ENCODE measurements at regions not wholly inside any gene's neighbourhood (a gene's known extent, or its start where the extent isn't known, plus 50 kb on each side); places are given as distances from the start of the nearest gene placed in this dataset.

DNA sequence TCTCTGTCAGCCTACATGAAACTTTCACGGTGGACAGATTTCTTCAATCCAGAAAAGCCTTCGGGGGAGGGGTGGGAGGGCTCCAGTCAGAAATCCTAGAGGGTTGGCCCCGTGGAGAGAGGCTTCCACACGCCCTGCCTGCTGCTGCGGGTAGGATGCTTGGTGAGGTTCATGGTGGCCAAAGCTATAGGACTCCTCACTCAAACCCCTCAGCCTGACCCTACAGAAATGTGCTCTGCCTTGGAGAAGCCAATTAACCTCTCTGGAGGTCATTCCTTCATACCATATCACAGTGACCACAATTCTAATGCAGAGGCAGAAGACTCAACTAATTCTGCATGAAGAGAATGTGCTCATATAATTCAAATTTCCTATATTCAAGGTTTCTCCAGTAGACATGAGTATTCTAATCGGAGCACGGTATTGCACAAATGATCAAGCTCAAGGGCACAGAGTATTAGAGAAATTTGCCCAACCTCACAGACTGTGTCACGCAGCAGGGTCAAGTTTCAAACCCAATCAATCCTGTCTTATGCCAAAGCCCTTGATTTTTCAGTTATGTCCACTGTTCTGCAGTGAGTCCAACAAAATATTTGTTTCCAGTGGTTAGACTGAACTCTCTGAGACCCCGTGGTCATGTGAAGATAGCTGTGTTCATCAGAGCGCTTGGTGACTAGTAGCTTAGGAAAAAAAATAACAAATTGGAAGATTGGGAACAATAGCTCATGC lies 104.8 kb downstream of the TOMM20 start:
- no peaks in the 10 kb centered on the region for H3K27me3 ChIP-seq (ENCODE audit: control insufficient read depth in 1 of 2, insufficient read depth in 2 of 2, low read length in 2 of 2)
- ChIA-PET CTCF (interaction anchor here (0.6 to 1.4 kb wide), 2 partner anchors 45 to 144 kb away, joined by 3 to 4 read pairs; no protein-coding TSS in a partner anchor), POLR2A (interaction anchor here (2.7 kb wide), 1 partner anchor 12 kb away, joined by 9 read pairs; no protein-coding TSS in a partner anchor)
- ATAC-seq (ENCODE audit: poor library complexity) (no peak), DNase-seq (no peak)
- no peak for TF ChIP-seq CTCF (IDR thresholded peaks at IDR 0.05)
- no peak overlapping the region for H3K27ac ChIP-seq (ENCODE audit: low read depth in 1 of 2, low read length in 2 of 2)
- Mint-ChIP-seq H3K27me3 (no peaks in the 10 kb centered on the region), H3K9me3 (peaks cover 5% of the 10 kb centered on the region), H3K4me3 (no peak overlapping the region), H3K4me1 (ENCODE audit: low read depth) (peaks cover 2% of the 10 kb centered on the region), H3K36me3 (ENCODE audit: low read depth) (no peaks in the 10 kb centered on the region), H3K27ac (no peak overlapping the region)
- H3K4me1 ChIP-seq (ENCODE audit: insufficient read depth, low read length) = no peaks in the 10 kb centered on the region
- no peak overlapping the region for H3K4me3 ChIP-seq (ENCODE audit: low read length)
- no peaks in the 10 kb centered on the region for H3K36me3 ChIP-seq (ENCODE audit: insufficient read depth, low read length)
- intact Hi-C loops (cut with DNase I, micrococcal nuclease) = no loop called here
- peaks cover 0 to 6% of the 10 kb centered on the region in 2 experiments for H3K9me3 ChIP-seq (ENCODE audit: control insufficient read depth in 1 of 2, insufficient read depth in 1 of 2, low read length in 2 of 2)

DNA sequence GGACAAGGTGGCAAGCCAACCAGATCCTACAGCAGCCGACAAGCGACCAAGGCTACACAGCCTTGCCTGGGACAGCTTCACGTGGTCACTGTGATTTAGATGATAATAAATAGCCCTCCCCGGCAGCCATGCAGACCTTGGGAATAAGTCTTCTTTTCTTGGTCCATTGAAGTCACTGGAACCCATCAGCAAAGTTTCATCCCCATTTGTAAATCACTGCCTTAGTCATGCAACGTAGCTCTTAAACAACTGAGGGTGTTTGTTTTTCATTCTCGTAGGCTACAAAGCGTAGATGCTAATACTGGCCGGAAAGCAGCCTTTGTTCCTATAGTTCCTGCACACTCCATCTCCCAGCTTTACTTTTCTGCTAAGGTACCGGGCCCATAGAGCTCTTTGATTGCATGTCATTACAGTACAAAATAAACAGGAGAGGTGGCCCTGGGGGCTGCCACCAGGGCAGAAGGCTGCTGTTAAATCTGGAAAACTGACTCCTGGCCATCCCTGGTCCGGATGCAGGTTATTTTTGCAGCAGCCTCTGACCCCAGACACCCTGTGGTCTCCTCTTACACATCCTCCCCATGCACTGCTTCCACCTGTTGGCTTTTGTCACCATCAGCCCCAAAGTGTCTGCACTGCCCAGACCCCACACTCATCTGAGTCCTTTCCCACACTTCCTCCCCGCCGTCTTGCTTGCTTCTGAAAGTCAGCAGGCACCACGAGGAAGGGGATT lies 105.5 kb downstream of the TOMM20 start:
- H3K27me3 ChIP-seq (ENCODE audit: control insufficient read depth in 1 of 2, insufficient read depth in 2 of 2, low read length in 2 of 2) = no peaks in the 10 kb centered on the region
- peaks cover 0 to 8% of the 10 kb centered on the region in 2 experiments for H3K9me3 ChIP-seq (ENCODE audit: control insufficient read depth in 1 of 2, insufficient read depth in 1 of 2, low read length in 2 of 2)
- no peak overlapping the region for H3K4me3 ChIP-seq (ENCODE audit: low read length)
- H3K36me3 ChIP-seq (ENCODE audit: insufficient read depth, low read length) = no peaks in the 10 kb centered on the region
- DNase-seq = no peak
- ChIA-PET CTCF (no interaction called here), POLR2A (interaction anchor here (2.7 kb wide), 1 partner anchor 11 kb away, joined by 9 read pairs; no protein-coding TSS in a partner anchor)
- Mint-ChIP-seq H3K4me3 (no peak overlapping the region), H3K9me3 (peaks cover 8% of the 10 kb centered on the region), H3K36me3 (ENCODE audit: low read depth) (no peaks in the 10 kb centered on the region), H3K27ac (no peak overlapping the region), H3K4me1 (ENCODE audit: low read depth) (peaks cover 6% of the 10 kb centered on the region), H3K27me3 (no peaks in the 10 kb centered on the region)
- intact Hi-C loops (cut with DNase I, micrococcal nuclease) = no loop called here
- TF ChIP-seq CTCF (IDR thresholded peaks at IDR 0.05) = no peak
- H3K4me1 ChIP-seq (ENCODE audit: insufficient read depth, low read length) = no peaks in the 10 kb centered on the region
- H3K27ac ChIP-seq (ENCODE audit: low read depth in 1 of 2, low read length in 2 of 2) = no peak overlapping the region
- no peak for ATAC-seq (ENCODE audit: poor library complexity)

GRCh38 chr1:235022341-235022980 lies 106.2 kb downstream of the TOMM20 start:
- Histone ChIP-seq H3K4me3 (ENCODE audit: low read length) (no peak overlapping the region), H3K36me3 (ENCODE audit: insufficient read depth, low read length) (no peaks in the 10 kb centered on the region), H3K27ac (ENCODE audit: low read depth in 1 of 2, low read length in 2 of 2) (no peak overlapping the region), H3K9me3 (ENCODE audit: control insufficient read depth in 1 of 2, insufficient read depth in 1 of 2, low read length in 2 of 2) (peaks cover 0 to 5% of the 10 kb centered on the region in 2 experiments), H3K27me3 (ENCODE audit: control insufficient read depth in 1 of 2, insufficient read depth in 2 of 2, low read length in 2 of 2) (no peaks in the 10 kb centered on the region), H3K4me1 (ENCODE audit: insufficient read depth, low read length) (no peaks in the 10 kb centered on the region)
- H3K4me3 Mint-ChIP-seq = no peak overlapping the region
- intact Hi-C loops (cut with DNase I, micrococcal nuclease) = no loop called here
- ATAC-seq (ENCODE audit: poor library complexity) (no peak), DNase-seq (no peak)
- H3K27ac Mint-ChIP-seq = no peak overlapping the region
- H3K4me1 Mint-ChIP-seq (ENCODE audit: low read depth) = peaks cover 6% of the 10 kb centered on the region
- no peaks in the 10 kb centered on the region for H3K27me3 Mint-ChIP-seq
- CTCF ChIA-PET = no interaction called here
- POLR2A ChIA-PET = interaction anchor here (2.7 kb wide), 1 partner anchor 11 kb away, joined by 9 read pairs; no protein-coding TSS in a partner anchor
- H3K9me3 Mint-ChIP-seq = peaks cover 7% of the 10 kb centered on the region
- no peak for TF ChIP-seq CTCF (IDR thresholded peaks at IDR 0.05)
- no peaks in the 10 kb centered on the region for H3K36me3 Mint-ChIP-seq (ENCODE audit: low read depth)
